ENCODE measurements at regions not wholly inside any gene's neighbourhood (a gene's known extent, or its start where the extent isn't known, plus 50 kb on each side); places are given as distances from the start of the nearest gene placed in this dataset.

DNA sequence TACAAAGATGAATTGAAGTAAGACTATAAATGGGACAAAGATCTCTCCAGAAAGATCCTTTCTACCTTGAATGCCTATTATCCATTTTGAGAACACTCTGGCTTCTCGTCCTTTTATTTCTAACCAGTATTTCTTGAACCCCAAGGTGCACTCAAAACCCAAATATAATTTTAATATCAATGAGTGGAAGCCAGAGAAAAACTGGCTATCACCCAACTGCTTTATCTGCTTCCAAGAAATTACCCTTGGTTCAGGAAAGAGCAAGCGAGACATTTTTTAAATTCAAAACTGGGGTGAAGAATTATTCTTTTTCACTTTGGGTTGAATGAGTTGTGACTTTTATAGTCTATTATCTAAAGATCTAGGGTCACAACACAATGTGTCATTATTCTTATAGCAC, 221.3 kb downstream of the PTH2R start:
- Histone ChIP-seq H3K79me2 (replicated peaks; ENCODE audit: insufficient read depth, low read length) (no peaks in the 10 kb centered on the region), H3K27ac (ENCODE audit: low read length) (no peak overlapping the region), H3K4me3 (ENCODE audit: low read length) (no peak overlapping the region), H3K36me3 (ENCODE audit: insufficient read depth, low read length) (no peaks in the 10 kb centered on the region), H3K9me2 (ENCODE audit: insufficient read depth, low read length) (no peaks in the 10 kb centered on the region), H2AFZ (ENCODE audit: low read depth, low read length) (no peak overlapping the region), H3K4me2 (ENCODE audit: low read length) (no peak overlapping the region), H4K20me1 (ENCODE audit: insufficient read depth) (no peaks in the 10 kb centered on the region), H3K9me3 (ENCODE audit: low read length) (no peaks in the 10 kb centered on the region), H3F3A (ENCODE audit: insufficient read depth, low read length, poor library complexity, severe bottlenecking) (no peaks in the 10 kb centered on the region), H3K9ac (ENCODE audit: low read length) (no peak overlapping the region), H3K27me3 (ENCODE audit: insufficient read depth, low read depth, low read length) (no peaks in the 10 kb centered on the region)
- no peak for TF ChIP-seq MXI1 (conservative IDR thresholded peaks at IDR 0.05; ENCODE audit: poor library complexity, severe bottlenecking)
- TF ChIP-seq RAD21 (conservative IDR thresholded peaks at IDR 0.05), result no peak
- TF ChIP-seq, protein P1, sequence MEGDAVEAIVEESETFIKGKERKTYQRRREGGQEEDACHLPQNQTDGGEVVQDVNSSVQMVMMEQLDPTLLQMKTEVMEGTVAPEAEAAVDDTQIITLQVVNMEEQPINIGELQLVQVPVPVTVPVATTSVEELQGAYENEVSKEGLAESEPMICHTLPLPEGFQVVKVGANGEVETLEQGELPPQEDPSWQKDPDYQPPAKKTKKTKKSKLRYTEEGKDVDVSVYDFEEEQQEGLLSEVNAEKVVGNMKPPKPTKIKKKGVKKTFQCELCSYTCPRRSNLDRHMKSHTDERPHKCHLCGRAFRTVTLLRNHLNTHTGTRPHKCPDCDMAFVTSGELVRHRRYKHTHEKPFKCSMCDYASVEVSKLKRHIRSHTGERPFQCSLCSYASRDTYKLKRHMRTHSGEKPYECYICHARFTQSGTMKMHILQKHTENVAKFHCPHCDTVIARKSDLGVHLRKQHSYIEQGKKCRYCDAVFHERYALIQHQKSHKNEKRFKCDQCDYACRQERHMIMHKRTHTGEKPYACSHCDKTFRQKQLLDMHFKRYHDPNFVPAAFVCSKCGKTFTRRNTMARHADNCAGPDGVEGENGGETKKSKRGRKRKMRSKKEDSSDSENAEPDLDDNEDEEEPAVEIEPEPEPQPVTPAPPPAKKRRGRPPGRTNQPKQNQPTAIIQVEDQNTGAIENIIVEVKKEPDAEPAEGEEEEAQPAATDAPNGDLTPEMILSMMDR (IDR thresholded peaks at IDR 0.05; ENCODE audit: poor library complexity, severe bottlenecking), result no peak
- no peak for TF ChIP-seq POLR2AphosphoS5 (IDR thresholded peaks at IDR 0.05)
- TF ChIP-seq, protein P2, sequence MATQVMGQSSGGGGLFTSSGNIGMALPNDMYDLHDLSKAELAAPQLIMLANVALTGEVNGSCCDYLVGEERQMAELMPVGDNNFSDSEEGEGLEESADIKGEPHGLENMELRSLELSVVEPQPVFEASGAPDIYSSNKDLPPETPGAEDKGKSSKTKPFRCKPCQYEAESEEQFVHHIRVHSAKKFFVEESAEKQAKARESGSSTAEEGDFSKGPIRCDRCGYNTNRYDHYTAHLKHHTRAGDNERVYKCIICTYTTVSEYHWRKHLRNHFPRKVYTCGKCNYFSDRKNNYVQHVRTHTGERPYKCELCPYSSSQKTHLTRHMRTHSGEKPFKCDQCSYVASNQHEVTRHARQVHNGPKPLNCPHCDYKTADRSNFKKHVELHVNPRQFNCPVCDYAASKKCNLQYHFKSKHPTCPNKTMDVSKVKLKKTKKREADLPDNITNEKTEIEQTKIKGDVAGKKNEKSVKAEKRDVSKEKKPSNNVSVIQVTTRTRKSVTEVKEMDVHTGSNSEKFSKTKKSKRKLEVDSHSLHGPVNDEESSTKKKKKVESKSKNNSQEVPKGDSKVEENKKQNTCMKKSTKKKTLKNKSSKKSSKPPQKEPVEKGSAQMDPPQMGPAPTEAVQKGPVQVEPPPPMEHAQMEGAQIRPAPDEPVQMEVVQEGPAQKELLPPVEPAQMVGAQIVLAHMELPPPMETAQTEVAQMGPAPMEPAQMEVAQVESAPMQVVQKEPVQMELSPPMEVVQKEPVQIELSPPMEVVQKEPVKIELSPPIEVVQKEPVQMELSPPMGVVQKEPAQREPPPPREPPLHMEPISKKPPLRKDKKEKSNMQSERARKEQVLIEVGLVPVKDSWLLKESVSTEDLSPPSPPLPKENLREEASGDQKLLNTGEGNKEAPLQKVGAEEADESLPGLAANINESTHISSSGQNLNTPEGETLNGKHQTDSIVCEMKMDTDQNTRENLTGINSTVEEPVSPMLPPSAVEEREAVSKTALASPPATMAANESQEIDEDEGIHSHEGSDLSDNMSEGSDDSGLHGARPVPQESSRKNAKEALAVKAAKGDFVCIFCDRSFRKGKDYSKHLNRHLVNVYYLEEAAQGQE (IDR thresholded peaks at IDR 0.05; ENCODE audit: borderline replicate concordance), result no peak
- no peak for TF ChIP-seq TAF1 (IDR thresholded peaks at IDR 0.05; ENCODE audit: low read depth)
- TF ChIP-seq EZH2 (IDR thresholded peaks at IDR 0.05; ENCODE audit: borderline replicate concordance, insufficient read depth, low read length, poor library complexity, severe bottlenecking), result no peak
- no peak for TF ChIP-seq EP300 (conservative IDR thresholded peaks at IDR 0.05; ENCODE audit: poor library complexity, severe bottlenecking)
- TF ChIP-seq SMC3 (conservative IDR thresholded peaks at IDR 0.05; ENCODE audit: poor library complexity), result no peak

DNA sequence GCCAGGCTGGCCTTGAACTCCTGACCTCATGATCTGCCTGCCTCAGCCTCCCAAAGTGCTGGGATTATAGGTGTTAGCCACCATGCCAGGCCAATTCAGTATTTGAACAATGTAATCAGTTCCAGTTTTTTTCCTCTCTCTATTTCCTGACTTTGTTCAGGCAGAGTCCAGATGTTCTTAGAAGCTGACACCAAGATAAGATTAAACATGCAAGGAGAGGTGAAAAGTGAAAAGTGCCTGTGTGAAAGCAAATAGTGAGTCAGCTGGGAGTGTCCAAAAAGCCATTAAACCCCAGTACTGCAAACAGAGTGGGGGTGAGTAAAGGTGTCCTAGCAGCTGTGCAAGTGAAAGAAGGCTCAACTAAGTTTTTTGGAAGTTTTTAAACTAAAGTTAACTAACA, 231.5 kb downstream of the PTH2R start:
- Histone ChIP-seq H3K9me2 (ENCODE audit: insufficient read depth, low read length) (no peaks in the 10 kb centered on the region), H3F3A (ENCODE audit: insufficient read depth, low read length, poor library complexity, severe bottlenecking) (no peaks in the 10 kb centered on the region), H3K27ac (ENCODE audit: low read length) (no peak overlapping the region), H3K36me3 (ENCODE audit: insufficient read depth, low read length) (no peaks in the 10 kb centered on the region), H3K4me2 (ENCODE audit: low read length) (no peak overlapping the region), H3K79me2 (replicated peaks; ENCODE audit: insufficient read depth, low read length) (no peaks in the 10 kb centered on the region), H3K4me3 (ENCODE audit: low read length) (no peak overlapping the region), H2AFZ (ENCODE audit: low read depth, low read length) (no peak overlapping the region), H4K20me1 (ENCODE audit: insufficient read depth) (no peaks in the 10 kb centered on the region), H3K9ac (ENCODE audit: low read length) (no peak overlapping the region), H3K9me3 (ENCODE audit: low read length) (peaks cover 7% of the 10 kb centered on the region), H3K27me3 (ENCODE audit: insufficient read depth, low read depth, low read length) (no peaks in the 10 kb centered on the region)
- TF ChIP-seq POLR2AphosphoS5 (IDR thresholded peaks at IDR 0.05) (no peak), SMC3 (conservative IDR thresholded peaks at IDR 0.05; ENCODE audit: poor library complexity) (no peak)
- TF ChIP-seq, protein P2 (IDR thresholded peaks at IDR 0.05; ENCODE audit: borderline replicate concordance), result no peak
